Panc1 (cell line): ENCODE measurements at regions not wholly inside any gene's neighbourhood (a gene's known extent, or its start where the extent isn't known, plus 50 kb on each side); places are given as distances from the start of the nearest gene placed in this dataset.

Experiments
- ATAC-seq: fragments of 200-7000 bp; cut with Tn5 transposase; 2 replicates; pipeline ENCODE4 v1.9.1; 2020; ENCODE audit warnings: mild to moderate bottlenecking, moderate library complexity
- BruUV-seq: library from RNA; stranded (reverse); fragments of 400-500 nt; replicated peaks from 2 replicates; lab custom pipeline; 2021; lab: Mats Ljungman, UMichigan
- CTCF ChIA-PET: fragments of 300-600 bp; sonication (Branson Sonifier 250); formaldehyde crosslinking; loops from one replicate; lab custom pipeline; 2022; ENCODE audit warnings: antibody characterized with exemption; lab: Charles Lee
- POLR2A ChIA-PET: fragments of 300-600 bp; sonication (Branson Sonifier 250); formaldehyde crosslinking; loops from one replicate; lab custom pipeline; 2022; ENCODE audit warnings: antibody characterized with exemption; lab: Charles Lee
- DNase-seq: peaks from one replicate; pipeline ENCODE4 v3.0.0-alpha.2; 2010; ENCODE audit warnings: low read depth, low spot score
- H3K27ac ChIP-seq: 2 replicates; pipeline ENCODE4 v1.5.1; 2011; ENCODE audit warnings: mild to moderate bottlenecking, low read length, inconsistent platforms
- H3K27me3 ChIP-seq: fragments of 200-500 bp; sonication (Bioruptor generic); 2 replicates; pipeline ENCODE4 v1.6.0; 2014; ENCODE audit warnings: low read length, inconsistent platforms; ENCODE audit not compliant: control insufficient read depth, insufficient read depth
- H3K36me3 ChIP-seq: fragments of 200-500 bp; sonication (Bioruptor generic); 2 replicates; pipeline ENCODE4 v1.5.1; 2014; ENCODE audit warnings: inconsistent platforms, mild to moderate bottlenecking, low read length, moderate library complexity; ENCODE audit not compliant: control insufficient read depth, insufficient read depth
- H3K4me1 ChIP-seq: 2 replicates; pipeline ENCODE4 v1.5.1; 2011; ENCODE audit warnings: inconsistent platforms, mild to moderate bottlenecking, low read length, moderate library complexity; ENCODE audit not compliant: control insufficient read depth, insufficient read depth
- H3K4me3 ChIP-seq, 2 experiments: 2 replicates each; pipeline ENCODE4 v1.5.1; 2011 to 2012; ENCODE audit warnings: low read depth in 2 of 2, low read length in 2 of 2, mild to moderate bottlenecking in 2 of 2, inconsistent platforms in 1 of 2, moderate library complexity in 1 of 2
- H3K9me3 ChIP-seq: fragments of 200-500 bp; sonication (Bioruptor generic); 2 replicates; pipeline ENCODE4 v1.5.1; 2014; ENCODE audit warnings: low read depth, mild to moderate bottlenecking, inconsistent platforms, low read length, moderate library complexity; ENCODE audit not compliant: control insufficient read depth, insufficient read depth
- CTCF ChIP-seq: fragments of 450-650 bp; IDR thresholded peaks from 2 replicates; pipeline ENCODE4 v1.5.1; 2017; ENCODE audit warnings: mild to moderate bottlenecking
- POLR2AphosphoS5 ChIP-seq: IDR thresholded peaks from 2 replicates; pipeline ENCODE4 v1.6.1; 2012; ENCODE audit warnings: mild to moderate bottlenecking, low read depth, low read length, moderate library complexity
- REST ChIP-seq, 2 experiments: IDR thresholded peaks; 2 replicates each; pipeline ENCODE4 v1.6.1; 2011 to 2012; ENCODE audit warnings: low read depth in 2 of 2, control low read depth in 1 of 2, low read length in 1 of 2, mild to moderate bottlenecking in 1 of 2, moderate library complexity in 1 of 2; ENCODE audit not compliant: insufficient read depth in 1 of 2
- SIN3A ChIP-seq: IDR thresholded peaks from 2 replicates; pipeline ENCODE4 v1.6.1; 2012; ENCODE audit warnings: low read depth, mild to moderate bottlenecking, low read length, moderate library complexity, borderline replicate concordance; ENCODE audit not compliant: insufficient read depth
- TCF7L2 ChIP-seq: IDR thresholded peaks from 2 replicates; pipeline ENCODE4 v1.6.1; 2011; ENCODE audit warnings: mild to moderate bottlenecking, low read depth, low read length, inconsistent platforms
- in situ Hi-C: cut with HindIII; loops from 2 replicates; pipeline ENCODE4 v1.10.0; 2016; ENCODE audit warnings: low sequenced_read_pairs, low pct_unique_long_range_greater_than_20kb
- intact Hi-C: fragments of 100-400 bp; cut with micrococcal nuclease; formaldehyde crosslinking; loops from one replicate; pipeline ENCODE4 v1.10.0; 2022; ENCODE audit not compliant: unreplicated experiment

DNA sequence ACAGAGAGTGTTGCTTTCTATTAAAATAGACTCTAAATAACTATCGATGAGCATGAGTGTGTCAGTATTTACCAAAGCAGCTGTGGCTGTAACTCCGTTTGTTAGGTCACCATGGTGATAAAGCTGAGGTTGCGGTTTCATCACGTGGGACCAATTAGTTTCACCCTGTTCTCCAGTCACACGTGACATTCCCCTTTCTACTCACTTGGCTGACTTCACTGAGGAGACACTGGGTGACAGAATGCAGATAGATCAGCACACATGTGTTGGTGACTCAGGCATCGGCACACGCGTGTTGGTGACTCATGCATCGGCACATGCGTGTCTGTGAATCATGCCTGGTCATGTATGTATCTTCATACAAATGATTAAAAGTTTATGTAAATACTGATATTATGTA is 285.4 kb downstream of the THBS2 start:
- no TSS peak for BruUV-seq
- Histone ChIP-seq H3K27me3 (no peaks in the 10 kb centered on the region), H3K4me3 (no peak overlapping the region), H3K27ac (no peak overlapping the region), H3K36me3 (no peaks in the 10 kb centered on the region), H3K4me1 (no peaks in the 10 kb centered on the region), H3K9me3 (peaks cover 7% of the 10 kb centered on the region; the same call in 1 of the 2 replicates)
- CTCF ChIA-PET = no interaction called here
- ATAC-seq = peak; percentile 38; the same call in 1 of the 2 replicates
- POLR2A ChIA-PET = no interaction called here
- in situ Hi-C loops (no loop called here), intact Hi-C loops (no loop called here)
- TF ChIP-seq REST (IDR thresholded peaks at IDR 0.05; ENCODE audit: insufficient read depth in 1 of 2, low read depth in 2 of 2, low read length in 1 of 2) (no peak), CTCF (no peak), TCF7L2 (no peak), POLR2AphosphoS5 (no peak), SIN3A (no peak)
- no peak for DNase-seq

GRCh38 chr6:168967281-168967925 is 286.2 kb downstream of the THBS2 start:
- ChIA-PET POLR2A (no interaction called here), CTCF (no interaction called here)
- Histone ChIP-seq H3K9me3 (peaks cover 7% of the 10 kb centered on the region; the same call in 1 of the 2 replicates), H3K4me1 (no peaks in the 10 kb centered on the region), H3K27me3 (no peaks in the 10 kb centered on the region), H3K36me3 (no peaks in the 10 kb centered on the region), H3K4me3 (no peak overlapping the region), H3K27ac (no peak overlapping the region)
- intact Hi-C loops (no loop called here), in situ Hi-C loops (no loop called here)
- DNase-seq (no peak), ATAC-seq (no peak)
- BruUV-seq = no TSS peak
- TF ChIP-seq CTCF (no peak), TCF7L2 (no peak), REST (IDR thresholded peaks at IDR 0.05; ENCODE audit: insufficient read depth in 1 of 2, low read depth in 2 of 2, low read length in 1 of 2) (no peak), SIN3A (no peak), POLR2AphosphoS5 (no peak)
